HG03460 (cell line): ENCODE measurements at regions not wholly inside any gene's neighbourhood (a gene's known extent, or its start where the extent isn't known, plus 50 kb on each side); places are given as distances from the start of the nearest gene placed in this dataset.
"Not testable (repeated sequence)": the region's sequence is repeated elsewhere in the genome, so short reads cannot be mapped to it uniquely, and the experiment has no call there.

Experiments used
- ATAC-seq: cut with Tn5 transposase; IDR thresholded peaks from one replicate; pipeline ENCODE4 v1.9.1; 2021; ENCODE audit not compliant: unreplicated experiment

DNA sequence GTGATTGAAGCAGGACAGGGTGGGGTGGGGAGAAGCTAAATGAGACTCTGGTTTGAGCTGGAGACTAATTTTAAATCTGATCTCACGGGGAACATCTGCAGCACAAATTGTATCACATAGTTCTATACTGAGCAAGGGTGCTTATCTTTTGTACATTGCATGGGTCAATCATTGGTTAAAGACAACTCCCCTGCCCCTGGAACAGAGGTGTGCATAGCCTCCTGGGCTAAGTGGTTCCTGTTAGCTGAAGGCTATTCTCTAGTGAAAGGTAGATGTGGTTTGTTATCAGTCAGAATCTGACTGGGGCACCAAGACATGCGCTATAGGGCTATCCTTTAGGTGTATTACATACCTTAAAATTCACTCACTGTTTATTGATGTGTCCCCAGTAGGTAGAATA, 103.9 kb upstream of the KITLG start:
- ATAC-seq = no peak

DNA sequence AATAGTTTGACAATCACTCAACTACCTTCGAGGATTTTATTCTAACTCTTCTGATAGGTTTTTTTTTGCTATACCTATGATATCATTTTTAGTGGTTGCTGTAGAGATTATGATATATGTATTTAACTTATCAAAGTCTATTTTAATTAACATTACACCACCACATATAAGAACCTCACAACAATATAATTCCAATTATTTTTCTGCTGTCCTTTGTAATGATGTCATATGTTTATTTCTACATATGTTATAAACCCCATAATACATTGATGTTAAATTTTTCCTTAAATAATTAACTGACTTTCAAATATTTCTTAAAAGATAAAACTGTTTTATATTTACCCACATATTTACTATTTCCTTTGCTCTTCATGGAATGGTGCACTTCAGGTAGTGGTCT, 103.4 kb upstream of the KITLG start:
- no peak for ATAC-seq

- no peak for ATAC-seq
Observed at GRCh38 chr12:88681271-88681670, 101.0 kb upstream of the KITLG start.

DNA sequence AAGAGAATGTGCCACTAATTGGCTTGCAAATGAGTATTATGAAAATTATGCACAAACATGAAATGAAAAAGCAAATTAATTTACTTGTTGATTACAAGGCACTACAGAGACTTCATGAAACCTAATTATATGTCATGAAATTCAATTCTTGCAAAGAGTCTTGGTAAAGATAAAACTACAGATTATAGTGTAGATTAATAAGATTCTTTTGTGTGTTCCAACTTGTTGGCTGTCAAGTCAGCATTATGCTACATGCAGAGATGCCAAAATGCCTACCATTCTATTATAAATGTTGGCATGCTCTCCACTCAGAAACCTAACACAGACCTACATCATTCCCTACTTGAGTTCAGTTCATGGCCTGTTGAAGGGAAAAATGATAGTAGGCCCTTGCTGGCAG, 97.2 kb upstream of the KITLG start:
- no peak for ATAC-seq

DNA sequence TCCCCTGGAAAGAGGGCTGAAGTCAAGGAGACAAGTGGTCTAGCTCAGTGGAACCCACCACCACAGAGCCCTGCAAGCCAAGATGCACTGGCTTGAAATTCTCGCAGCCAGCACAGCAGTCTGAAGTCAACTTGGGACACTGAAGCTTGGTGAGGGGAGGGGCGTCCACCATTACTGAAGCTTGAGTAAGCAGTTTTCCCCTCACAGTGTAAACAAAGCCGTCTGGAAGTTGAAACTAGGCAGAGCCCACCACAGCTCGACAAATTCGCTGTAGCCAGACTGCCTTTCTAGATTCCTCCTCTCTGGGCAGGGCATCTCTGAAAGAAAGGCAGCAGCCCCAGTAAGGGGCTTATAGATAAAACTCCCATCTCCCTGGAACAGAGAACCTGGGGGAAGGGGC, 87.3 kb upstream of the KITLG start:
- not testable (repeated sequence) for ATAC-seq

DNA sequence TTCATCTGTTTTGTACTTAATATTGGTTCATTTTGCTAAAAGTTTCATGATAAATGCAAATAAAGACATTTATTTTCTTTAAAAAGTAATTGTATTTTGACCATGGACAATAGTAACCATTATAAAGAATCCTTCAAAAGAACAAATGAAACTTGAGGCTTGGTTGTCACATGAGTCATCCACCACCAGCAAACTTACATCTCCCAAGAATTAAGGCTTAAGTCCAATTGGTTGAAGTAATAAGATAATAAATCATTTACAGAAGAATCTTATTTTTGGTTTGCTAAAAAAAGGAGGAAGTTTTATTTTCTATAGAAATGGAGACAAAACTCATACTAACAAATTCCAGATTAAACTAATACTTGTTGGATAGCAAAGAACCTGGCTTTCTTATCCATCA, 84.8 kb upstream of the KITLG start:
- ATAC-seq = no peak

DNA sequence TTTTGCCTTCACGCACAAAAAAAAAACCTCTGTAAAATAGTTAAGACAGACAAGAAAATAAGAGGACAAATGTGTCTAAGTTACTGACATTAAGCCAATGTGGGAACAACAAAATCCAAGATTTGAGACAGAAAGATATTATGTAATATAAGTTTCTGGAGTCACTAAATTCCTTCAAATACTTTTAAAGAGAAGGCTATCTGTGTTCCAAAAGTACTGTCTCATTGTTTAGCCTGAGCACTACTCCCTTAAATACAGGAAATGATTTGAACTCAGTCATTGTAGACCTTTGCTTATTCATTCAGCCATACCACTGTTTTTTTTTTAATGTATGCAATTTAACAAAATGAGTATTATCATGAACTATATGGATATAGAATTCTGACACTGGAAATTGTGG, 82.7 kb upstream of the KITLG start:
- no peak for ATAC-seq

- ATAC-seq = no peak
Observed at GRCh38 chr12:88662093-88662492, 81.8 kb upstream of the KITLG start.

DNA sequence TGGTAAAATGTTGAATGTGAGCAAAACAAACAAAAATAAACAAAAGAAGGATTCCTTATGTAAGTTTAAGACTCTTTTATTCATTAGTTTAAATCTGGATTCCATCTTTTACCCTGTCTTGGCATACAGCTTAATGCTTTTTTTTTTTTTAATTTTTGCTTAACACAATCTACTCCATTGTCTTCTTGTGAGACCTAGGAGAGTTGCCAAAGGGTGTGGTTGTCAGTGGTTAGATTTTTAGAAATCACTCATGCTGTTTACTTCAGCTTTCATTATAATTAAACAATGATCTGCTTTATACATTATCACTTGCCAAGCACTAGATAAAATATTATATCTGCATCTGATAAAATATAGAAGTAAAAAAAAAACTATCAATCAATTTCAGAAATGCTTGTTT, 77.7 kb upstream of the KITLG start:
- ATAC-seq = no peak

- ATAC-seq = no peak
Observed at GRCh38 chr12:88650715-88651114, 70.4 kb upstream of the KITLG start.

- no peak for ATAC-seq
Observed at GRCh38 chr12:88648625-88649024, 68.4 kb upstream of the KITLG start.

DNA sequence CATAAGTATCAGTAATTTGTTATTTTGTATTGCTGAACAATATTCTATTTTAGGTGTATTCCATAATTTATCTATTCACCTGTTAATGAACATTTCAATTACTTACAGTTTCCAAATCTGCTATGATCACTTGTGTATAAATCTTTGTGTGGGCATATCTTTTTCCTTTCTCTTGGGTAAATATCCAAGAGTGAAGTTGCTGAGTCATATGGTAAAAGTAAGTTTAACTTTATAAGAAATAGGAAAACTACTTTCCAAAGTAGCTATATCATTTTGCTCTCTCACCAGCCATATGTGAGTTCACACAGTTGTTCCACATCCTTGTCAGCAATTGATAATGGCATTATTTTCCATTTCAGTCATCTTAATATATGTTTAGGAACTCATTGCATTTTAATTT, 66.6 kb upstream of the KITLG start:
- ATAC-seq = no peak

DNA sequence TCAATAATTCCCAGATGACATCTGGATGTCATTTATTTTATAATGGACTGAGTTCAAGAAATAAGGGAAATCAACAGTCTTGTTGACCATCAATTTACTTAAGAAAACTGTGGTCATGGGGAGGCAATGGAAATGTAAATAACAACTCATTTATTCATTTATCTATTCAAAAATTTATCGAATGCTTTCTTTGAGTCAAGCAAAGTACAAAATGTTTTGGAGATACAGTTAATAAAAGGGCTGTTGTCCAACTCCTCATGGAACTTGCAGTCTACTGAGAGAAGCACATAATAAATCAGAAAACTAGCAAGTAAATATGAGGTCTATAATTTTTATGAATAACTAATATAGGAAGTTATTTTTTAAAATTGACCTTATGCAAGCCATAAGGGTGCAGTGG, 65.5 kb upstream of the KITLG start:
- no peak for ATAC-seq

DNA sequence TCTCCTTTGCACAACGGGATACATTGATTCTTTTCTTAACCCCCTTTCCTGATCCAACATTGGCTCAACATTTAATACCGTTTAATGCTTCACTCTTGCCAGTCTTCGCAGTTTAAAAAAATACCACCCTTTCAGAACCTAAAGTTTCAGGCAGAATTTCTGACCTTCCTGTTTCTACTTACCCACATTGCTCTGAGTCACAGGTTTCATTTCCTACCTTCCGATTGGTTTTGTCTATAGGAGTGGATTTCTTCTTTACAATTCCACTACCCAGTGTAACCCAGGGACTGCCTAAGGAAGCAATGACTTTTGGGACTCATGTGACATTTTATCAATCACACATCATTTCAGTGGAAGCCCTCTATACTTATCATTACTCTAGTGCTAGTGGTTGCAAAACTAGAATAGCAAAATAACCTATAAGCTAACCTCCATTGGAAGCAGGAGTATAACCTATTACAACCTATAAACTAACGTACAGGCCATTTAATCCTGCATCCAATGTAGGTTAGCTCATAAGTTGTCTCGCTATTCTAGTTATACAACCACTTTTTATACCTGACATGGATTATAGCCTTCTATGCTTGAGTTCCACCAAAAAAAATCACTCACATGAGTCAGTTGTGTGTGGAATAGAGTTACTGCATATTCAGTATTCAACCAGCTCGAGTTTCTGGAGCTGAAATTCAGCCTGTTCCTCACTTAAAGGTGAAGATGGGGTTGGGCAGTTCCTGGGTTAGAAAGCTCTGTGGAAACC, 64.9 kb upstream of the KITLG start:
- ATAC-seq = no peak

DNA sequence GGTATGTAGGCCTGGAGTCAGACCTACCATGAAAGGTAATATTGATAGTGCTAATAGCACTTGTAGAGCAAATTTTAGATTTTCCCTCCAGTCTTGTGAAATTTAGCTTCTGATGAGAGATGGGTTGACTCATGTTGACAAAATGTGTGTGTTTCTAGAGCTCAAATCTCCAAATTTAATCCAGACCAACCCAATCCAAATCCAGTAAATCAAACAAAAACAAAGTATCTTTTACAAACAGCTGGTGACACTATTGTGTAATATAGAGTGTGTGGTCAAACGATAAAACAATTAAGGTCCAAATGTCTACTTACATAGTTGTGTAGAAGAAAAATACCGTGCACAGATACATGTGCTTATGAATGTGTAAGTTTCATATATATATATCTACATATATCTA, 63.4 kb upstream of the KITLG start:
- no peak for ATAC-seq

- ATAC-seq = no peak
Observed at GRCh38 chr12:88642675-88643431, 62.6 kb upstream of the KITLG start.

DNA sequence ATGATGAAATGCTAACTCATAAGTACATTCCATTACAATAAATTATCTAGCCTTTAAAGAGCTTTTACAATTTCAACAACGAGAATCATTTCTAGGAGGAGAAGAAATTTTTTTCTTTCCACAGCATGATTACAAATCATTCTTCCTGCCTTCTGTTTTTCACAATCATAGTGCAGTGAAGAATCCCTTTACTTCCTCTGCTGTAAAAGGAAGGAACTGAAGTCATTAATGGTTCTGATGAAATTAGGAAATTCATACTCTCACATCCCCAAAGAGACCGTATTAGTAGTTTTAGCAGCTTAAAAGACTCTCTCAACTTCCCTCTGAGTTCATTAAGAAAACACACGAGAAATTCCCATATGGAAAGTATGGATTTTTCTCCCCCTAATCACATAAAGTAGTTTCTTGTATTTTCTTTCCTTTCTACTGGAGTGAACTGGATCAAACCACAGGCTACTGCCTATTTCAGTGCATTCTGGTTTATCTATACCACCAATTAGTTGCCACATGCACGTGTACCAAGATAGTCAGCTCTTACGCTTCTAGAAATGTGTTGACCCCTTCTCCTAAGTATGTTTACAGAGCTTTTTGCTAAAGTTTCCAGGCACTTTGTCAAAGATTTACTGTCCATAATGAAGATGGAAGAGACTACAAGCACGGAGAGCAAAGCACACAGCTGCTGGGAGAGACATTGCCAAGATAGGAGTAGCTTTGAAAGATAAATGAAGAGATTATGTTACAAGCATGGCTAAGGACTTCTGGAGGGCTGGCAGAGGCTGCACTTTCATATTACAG, 58.9 kb upstream of the KITLG start:
- no peak for ATAC-seq

DNA sequence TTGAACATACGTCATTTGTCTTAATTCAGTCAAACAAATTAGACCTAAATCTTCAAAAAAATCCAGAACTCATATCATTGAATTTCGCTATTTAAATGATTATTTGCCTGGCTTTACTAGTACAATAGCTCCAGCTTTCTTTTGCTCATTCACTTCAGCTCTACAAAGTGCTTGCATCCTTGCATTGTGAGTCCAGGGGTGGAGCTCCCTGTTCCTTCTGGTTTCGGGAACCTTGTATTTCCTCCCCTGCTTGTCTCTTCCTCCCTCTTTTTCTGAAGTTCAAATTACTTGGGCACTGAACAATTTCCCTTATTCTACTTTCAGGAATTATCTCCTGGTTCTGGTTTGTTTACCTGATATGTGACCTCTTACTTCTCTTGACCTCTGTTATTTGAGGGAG, 58.1 kb upstream of the KITLG start:
- ATAC-seq = no peak

DNA sequence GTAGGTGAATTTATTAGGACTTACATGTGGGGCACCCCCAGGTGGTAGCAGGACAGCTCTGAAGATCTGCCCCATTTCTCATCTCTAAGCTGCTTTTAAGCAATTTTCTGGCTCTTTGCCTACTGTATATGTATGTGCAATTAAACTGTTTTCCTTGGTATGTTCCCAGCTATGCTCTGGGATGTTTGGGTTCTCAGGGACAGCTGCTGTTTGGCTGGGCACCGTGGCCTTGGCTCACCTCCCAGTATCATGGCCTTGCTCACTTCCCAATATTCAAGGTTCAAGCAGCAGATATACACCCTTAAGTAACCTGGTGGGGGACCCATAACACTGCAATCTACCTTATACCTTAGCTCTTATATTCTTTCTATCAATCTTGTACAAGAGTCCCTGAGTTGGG, 53.7 kb upstream of the KITLG start:
- no peak for ATAC-seq

DNA sequence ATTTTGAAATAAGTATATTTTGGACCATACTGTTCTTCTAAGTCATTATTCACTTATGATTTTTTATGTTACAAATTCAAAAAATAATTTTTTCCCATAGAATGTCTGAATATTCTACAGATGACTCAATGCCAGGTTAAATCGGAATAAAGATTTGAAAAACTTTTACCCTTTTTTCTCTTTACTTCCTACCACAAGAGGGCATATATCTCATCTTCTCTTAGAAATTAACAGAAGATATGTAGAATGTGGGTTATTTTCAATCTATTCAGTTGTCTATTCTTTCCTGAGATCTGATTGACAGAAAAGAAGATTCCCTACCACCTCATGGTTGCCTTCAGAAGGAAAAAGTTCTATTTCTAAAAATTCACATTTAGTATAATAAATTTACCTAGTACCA, 53.0 kb upstream of the KITLG start:
- no peak for ATAC-seq

- no peak for ATAC-seq
Observed at GRCh38 chr12:88630561-88630960, 50.3 kb upstream of the KITLG start.
